Stimulated activated CD4-positive, alpha-beta T cell treated with anti-CD3 and anti-CD28 coated beads, Interleukin-15, amount 100 ng/mL, for 24 hours (primary cell): ENCODE measurements at regions not wholly inside any gene's neighbourhood (a gene's known extent, or its start where the extent isn't known, plus 50 kb on each side); places are given as distances from the start of the nearest gene placed in this dataset.

Experiments
- DNase-seq: peaks from one replicate; pipeline ENCODE4 v3.0.0-alpha.2; 2020

- no peak for DNase-seq
These were observed 381.4 kb upstream of the TGFBR2 start for GRCh38 chr3:30225021-30225420.

- DNase-seq, result no peak
These were observed 379.7 kb upstream of the TGFBR2 start for GRCh38 chr3:30226601-30227151.

GRCh38 chr3:30227571-30228301 is 378.7 kb upstream of the TGFBR2 start:
- no peak for DNase-seq

- DNase-seq, result no peak
These were observed 378.1 kb upstream of the TGFBR2 start for GRCh38 chr3:30228302-30228631.

- no peak for DNase-seq
These were observed 374.9 kb upstream of the TGFBR2 start for GRCh38 chr3:30231277-30232141.

GRCh38 chr3:30232142-30232541 is 374.3 kb upstream of the TGFBR2 start:
- no peak for DNase-seq

- DNase-seq, result no peak
These were observed 372.3 kb upstream of the TGFBR2 start for GRCh38 chr3:30233913-30234646.

GRCh38 chr3:30236011-30236410 is 370.4 kb upstream of the TGFBR2 start:
- DNase-seq, result no peak

- DNase-seq, result no peak
These were observed 364.7 kb upstream of the TGFBR2 start for GRCh38 chr3:30241721-30242120.

GRCh38 chr3:30245858-30246622 is 360.4 kb upstream of the TGFBR2 start:
- DNase-seq, result no peak

- DNase-seq, result no peak
These were observed 358.0 kb upstream of the TGFBR2 start for GRCh38 chr3:30248423-30248822.

- no peak for DNase-seq
These were observed 353.9 kb upstream of the TGFBR2 start for GRCh38 chr3:30252474-30252873.

- DNase-seq, result no peak
These were observed 352.6 kb upstream of the TGFBR2 start for GRCh38 chr3:30253832-30254231.

GRCh38 chr3:30256474-30256873 is 349.9 kb upstream of the TGFBR2 start:
- DNase-seq, result no peak

- no peak for DNase-seq
These were observed 347.7 kb upstream of the TGFBR2 start for GRCh38 chr3:30258426-30259392.

GRCh38 chr3:30259730-30260129 is 346.7 kb upstream of the TGFBR2 start:
- no peak for DNase-seq

- no peak for DNase-seq
These were observed 345.6 kb upstream of the TGFBR2 start for GRCh38 chr3:30260762-30261161.

- no peak for DNase-seq
These were observed 343.0 kb upstream of the TGFBR2 start for GRCh38 chr3:30263238-30263924.

- peak; percentile 24 for DNase-seq
These were observed 342.5 kb upstream of the TGFBR2 start for GRCh38 chr3:30263925-30264313.

GRCh38 chr3:30266524-30266923 is 339.9 kb upstream of the TGFBR2 start:
- no peak for DNase-seq

- DNase-seq, result no peak
These were observed 338.1 kb upstream of the TGFBR2 start for GRCh38 chr3:30268288-30268687.
